GM21825 (cell line): ENCODE measurements at regions not wholly inside any gene's neighbourhood (a gene's known extent, or its start where the extent isn't known, plus 50 kb on each side); places are given as distances from the start of the nearest gene placed in this dataset.
"Not testable (repeated sequence)": the region's sequence is repeated elsewhere in the genome, so short reads cannot be mapped to it uniquely, and the experiment has no call there.

Experiments
- ATAC-seq: cut with Tn5 transposase; IDR thresholded peaks from one replicate; pipeline ENCODE4 v1.9.1; 2021; ENCODE audit warnings: mild to moderate bottlenecking, moderate library complexity; ENCODE audit not compliant: unreplicated experiment

- no peak for ATAC-seq
Measured at GRCh38 chr12:127592245-127592644, 674.7 kb upstream of the TMEM132C start.

GRCh38 chr12:127594351-127594970 lies 672.5 kb upstream of the TMEM132C start:
- ATAC-seq, result no peak

- ATAC-seq, result no peak
Measured at GRCh38 chr12:127595506-127595905, 671.5 kb upstream of the TMEM132C start.

- no peak for ATAC-seq
Measured at GRCh38 chr12:127596891-127597290, 670.1 kb upstream of the TMEM132C start.

- ATAC-seq, result no peak
Measured at GRCh38 chr12:127599436-127599835, 667.5 kb upstream of the TMEM132C start.

- ATAC-seq, result no peak
Measured at GRCh38 chr12:127600211-127600610, 666.8 kb upstream of the TMEM132C start.

GRCh38 chr12:127606476-127607015 lies 660.4 kb upstream of the TMEM132C start:
- no peak for ATAC-seq

- no peak for ATAC-seq
Measured at GRCh38 chr12:127607146-127607725, 659.7 kb upstream of the TMEM132C start.

GRCh38 chr12:127608359-127608758 lies 658.6 kb upstream of the TMEM132C start:
- not testable (repeated sequence) for ATAC-seq

GRCh38 chr12:127613056-127613455 lies 653.9 kb upstream of the TMEM132C start:
- no peak for ATAC-seq

- ATAC-seq, result no peak
Measured at GRCh38 chr12:127619869-127620734, 646.9 kb upstream of the TMEM132C start.

GRCh38 chr12:127620735-127621355 lies 646.1 kb upstream of the TMEM132C start:
- no peak for ATAC-seq

GRCh38 chr12:127621366-127621765 lies 645.6 kb upstream of the TMEM132C start:
- no peak for ATAC-seq

GRCh38 chr12:127623362-127623761 lies 643.6 kb upstream of the TMEM132C start:
- no peak for ATAC-seq

- no peak for ATAC-seq
Measured at GRCh38 chr12:127625176-127625771, 641.7 kb upstream of the TMEM132C start.

- ATAC-seq, result no peak
Measured at GRCh38 chr12:127628645-127629044, 638.3 kb upstream of the TMEM132C start.

- ATAC-seq, result no peak
Measured at GRCh38 chr12:127629066-127629820, 637.7 kb upstream of the TMEM132C start.

- ATAC-seq, result no peak
Measured at GRCh38 chr12:127632461-127632860, 634.5 kb upstream of the TMEM132C start.

GRCh38 chr12:127635838-127636237 lies 631.1 kb upstream of the TMEM132C start:
- no peak for ATAC-seq

GRCh38 chr12:127636882-127637281 lies 630.1 kb upstream of the TMEM132C start:
- no peak for ATAC-seq
